ENCODE measurements at regions not wholly inside any gene's neighbourhood (a gene's known extent, or its start where the extent isn't known, plus 50 kb on each side); places are given as distances from the start of the nearest gene placed in this dataset.

- 80% methylated on average over 1 of the region's 2 CpGs for whole genome bisulfite sequencing
- H3K9ac ChIP-seq (ENCODE audit: low read depth, low read length): no peak overlapping the region
- no peak overlapping the region for H3K4me3 ChIP-seq (ENCODE audit: low read length)
- no peaks in the 10 kb centered on the region for H3K36me3 ChIP-seq (ENCODE audit: insufficient read depth, low read length)
- H3K27ac ChIP-seq (ENCODE audit: low read depth, low read length): no peak overlapping the region
- peaks cover 6% of the 10 kb centered on the region; the same call in 1 of the 2 replicates for H3K4me1 ChIP-seq (ENCODE audit: insufficient read depth, low read length)
- no peaks in the 10 kb centered on the region for H3K27me3 ChIP-seq (ENCODE audit: insufficient read depth, low read length)
- H3K9me3 ChIP-seq (ENCODE audit: insufficient read depth, low read depth, low read length): no peaks in the 10 kb centered on the region
Observed at GRCh38 chr2:12951657-12951973, 234.9 kb downstream of the TRIB2 start.

DNA sequence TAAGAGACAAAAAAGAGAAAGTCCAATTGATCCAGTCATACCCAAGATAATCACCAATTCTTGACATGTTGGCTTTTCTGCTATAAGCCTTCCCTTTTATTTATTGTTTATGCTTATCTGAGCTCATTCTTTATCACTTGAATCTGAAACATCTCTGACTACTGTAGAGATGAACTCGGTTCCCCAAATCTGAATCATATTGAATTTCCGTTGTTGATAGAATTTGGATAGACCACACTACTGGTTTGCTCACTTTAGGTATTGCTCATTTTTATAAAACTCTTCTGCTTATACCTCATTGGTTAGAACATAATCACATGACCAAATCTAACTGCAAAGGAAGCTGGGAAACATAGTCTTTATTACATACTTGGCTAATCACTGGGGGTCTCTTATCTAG lies 236.9 kb downstream of the TRIB2 start:
- Histone ChIP-seq H3K4me3 (ENCODE audit: low read length) (no peak overlapping the region), H3K27ac (ENCODE audit: low read depth, low read length) (no peak overlapping the region)

GRCh38 chr2:12955864-12956263 lies 239.1 kb downstream of the TRIB2 start:
- no peaks in the 10 kb centered on the region for H3K27me3 ChIP-seq (ENCODE audit: insufficient read depth, low read length)
- peaks cover 6% of the 10 kb centered on the region; the same call in 1 of the 2 replicates for H3K4me1 ChIP-seq (ENCODE audit: insufficient read depth, low read length)
- H3K9ac ChIP-seq (ENCODE audit: low read depth, low read length): no peak overlapping the region
- no peaks in the 10 kb centered on the region for H3K9me3 ChIP-seq (ENCODE audit: insufficient read depth, low read depth, low read length)
- 87% methylated on average over 3 of the region's 3 CpGs for WGBS
- no peak overlapping the region for H3K27ac ChIP-seq (ENCODE audit: low read depth, low read length)
- H3K4me3 ChIP-seq (ENCODE audit: low read length): no peak overlapping the region
- no peaks in the 10 kb centered on the region for H3K36me3 ChIP-seq (ENCODE audit: insufficient read depth, low read length)

More for the DNA sequence above, 236.9 kb downstream of the TRIB2 start:
- Histone ChIP-seq H3K9ac (ENCODE audit: low read depth, low read length) (no peak overlapping the region), H3K9me3 (ENCODE audit: insufficient read depth, low read depth, low read length) (no peaks in the 10 kb centered on the region), H3K36me3 (ENCODE audit: insufficient read depth, low read length) (no peaks in the 10 kb centered on the region), H3K4me1 (ENCODE audit: insufficient read depth, low read length) (peaks cover 6% of the 10 kb centered on the region; the same call in 1 of the 2 replicates), H3K27me3 (ENCODE audit: insufficient read depth, low read length) (no peaks in the 10 kb centered on the region)
- WGBS: 96% methylated on average over 2 of the region's 2 CpGs

DNA sequence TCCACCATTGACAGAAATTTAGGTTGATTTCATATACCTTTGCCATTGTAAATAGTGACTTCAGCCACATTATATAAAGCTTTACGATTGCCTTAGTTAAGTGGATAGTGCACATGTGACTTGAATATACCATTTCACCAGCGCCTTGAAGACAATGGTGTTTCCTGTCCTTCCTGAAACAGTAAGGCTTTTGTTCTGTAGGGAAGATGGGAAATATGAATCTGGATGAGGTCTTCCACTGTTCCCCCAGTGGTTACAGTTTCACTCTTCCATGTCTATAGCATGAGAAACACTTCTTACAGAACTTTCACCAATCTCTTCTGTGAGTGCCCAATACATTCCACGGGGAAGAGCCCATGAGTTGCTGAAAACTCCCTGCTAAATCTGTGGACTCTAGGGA lies 240.5 kb downstream of the TRIB2 start:
- no peaks in the 10 kb centered on the region for H3K27me3 ChIP-seq (ENCODE audit: insufficient read depth, low read length)
- H3K36me3 ChIP-seq (ENCODE audit: insufficient read depth, low read length): no peaks in the 10 kb centered on the region
- no peaks in the 10 kb centered on the region for H3K9me3 ChIP-seq (ENCODE audit: insufficient read depth, low read depth, low read length)
- no peak overlapping the region for H3K4me3 ChIP-seq (ENCODE audit: low read length)
- no peak overlapping the region for H3K9ac ChIP-seq (ENCODE audit: low read depth, low read length)
- no peak overlapping the region for H3K27ac ChIP-seq (ENCODE audit: low read depth, low read length)
- WGBS: 99% methylated on average over 3 of the region's 3 CpGs
- H3K4me1 ChIP-seq (ENCODE audit: insufficient read depth, low read length): no peaks in the 10 kb centered on the region

GRCh38 chr2:12959935-12960334 lies 243.2 kb downstream of the TRIB2 start:
- Histone ChIP-seq H3K9me3 (ENCODE audit: insufficient read depth, low read depth, low read length) (no peaks in the 10 kb centered on the region), H3K9ac (ENCODE audit: low read depth, low read length) (no peak overlapping the region), H3K4me3 (ENCODE audit: low read length) (no peak overlapping the region), H3K36me3 (ENCODE audit: insufficient read depth, low read length) (no peaks in the 10 kb centered on the region), H3K4me1 (ENCODE audit: insufficient read depth, low read length) (no peaks in the 10 kb centered on the region), H3K27ac (ENCODE audit: low read depth, low read length) (no peak overlapping the region), H3K27me3 (ENCODE audit: insufficient read depth, low read length) (no peaks in the 10 kb centered on the region)
- 79% methylated on average over 2 of the region's 2 CpGs for WGBS

GRCh38 chr2:12960671-12961070 lies 243.9 kb downstream of the TRIB2 start:
- H3K4me3 ChIP-seq (ENCODE audit: low read length): no peak overlapping the region
- H3K9ac ChIP-seq (ENCODE audit: low read depth, low read length): no peak overlapping the region

GRCh38 chr2:12964904-12965539 lies 248.3 kb downstream of the TRIB2 start:
- H3K27me3 ChIP-seq (ENCODE audit: insufficient read depth, low read length): no peaks in the 10 kb centered on the region

More at GRCh38 chr2:12960671-12961070, 243.9 kb downstream of the TRIB2 start:
- WGBS: 100% methylated on average over 1 of the region's 1 CpG
- H3K36me3 ChIP-seq (ENCODE audit: insufficient read depth, low read length): no peaks in the 10 kb centered on the region
- H3K9me3 ChIP-seq (ENCODE audit: insufficient read depth, low read depth, low read length): no peaks in the 10 kb centered on the region
- no peaks in the 10 kb centered on the region for H3K27me3 ChIP-seq (ENCODE audit: insufficient read depth, low read length)
- H3K27ac ChIP-seq (ENCODE audit: low read depth, low read length): no peak overlapping the region
- peaks cover 3% of the 10 kb centered on the region; the same call in 1 of the 2 replicates for H3K4me1 ChIP-seq (ENCODE audit: insufficient read depth, low read length)

DNA sequence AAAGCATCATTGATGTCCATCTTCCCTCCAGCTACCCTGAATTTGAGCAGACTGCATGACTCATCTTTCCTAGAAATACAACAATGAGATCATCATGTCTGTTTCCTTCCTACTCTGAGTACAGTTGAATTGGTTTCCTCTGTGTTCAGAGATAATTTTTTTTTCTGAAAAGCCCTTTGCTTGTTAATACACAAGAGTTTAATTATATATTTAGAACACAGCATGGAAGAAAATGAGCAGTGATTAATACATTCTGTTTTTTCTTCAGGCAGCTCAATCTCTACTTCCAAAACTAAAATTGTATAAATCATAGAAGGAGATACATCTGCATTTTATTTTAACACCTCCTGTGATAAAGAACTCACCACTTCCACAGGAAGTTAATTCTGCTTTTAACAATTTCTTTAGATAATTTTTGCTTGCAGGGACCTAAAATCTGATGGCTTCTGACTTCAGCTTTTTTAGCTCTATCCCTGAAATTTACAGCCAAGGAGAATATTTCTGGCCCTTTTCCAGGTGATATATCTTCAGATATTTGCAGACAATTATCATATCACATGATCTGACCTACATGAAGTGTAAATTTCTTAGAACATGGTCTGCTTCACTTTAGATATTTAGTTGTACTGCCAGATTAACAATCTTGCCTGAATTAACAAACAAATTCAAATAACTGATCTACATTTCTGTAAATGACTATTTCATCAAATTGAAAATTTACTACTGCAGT lies 249.0 kb downstream of the TRIB2 start:
- Histone ChIP-seq H3K36me3 (ENCODE audit: insufficient read depth, low read length) (no peaks in the 10 kb centered on the region), H3K4me3 (ENCODE audit: low read length) (no peak overlapping the region), H3K9me3 (ENCODE audit: insufficient read depth, low read depth, low read length) (no peaks in the 10 kb centered on the region), H3K4me1 (ENCODE audit: insufficient read depth, low read length) (peaks cover 4% of the 10 kb centered on the region; the same call in 1 of the 2 replicates), H3K9ac (ENCODE audit: low read depth, low read length) (no peak overlapping the region), H3K27ac (ENCODE audit: low read depth, low read length) (no peak overlapping the region), H3K27me3 (ENCODE audit: insufficient read depth, low read length) (no peaks in the 10 kb centered on the region)

More at GRCh38 chr2:12964904-12965539, 248.3 kb downstream of the TRIB2 start:
- WGBS: 96% methylated on average over 5 of the region's 5 CpGs
- Histone ChIP-seq H3K27ac (ENCODE audit: low read depth, low read length) (no peak overlapping the region), H3K9me3 (ENCODE audit: insufficient read depth, low read depth, low read length) (no peaks in the 10 kb centered on the region), H3K36me3 (ENCODE audit: insufficient read depth, low read length) (no peaks in the 10 kb centered on the region), H3K9ac (ENCODE audit: low read depth, low read length) (no peak overlapping the region), H3K4me3 (ENCODE audit: low read length) (no peak overlapping the region), H3K4me1 (ENCODE audit: insufficient read depth, low read length) (peaks cover 4% of the 10 kb centered on the region; the same call in 1 of the 2 replicates)

- Histone ChIP-seq H3K27ac (ENCODE audit: low read depth, low read length) (no peak overlapping the region), H3K27me3 (ENCODE audit: insufficient read depth, low read length) (no peaks in the 10 kb centered on the region), H3K4me3 (ENCODE audit: low read length) (no peak overlapping the region), H3K4me1 (ENCODE audit: insufficient read depth, low read length) (peaks cover 4% of the 10 kb centered on the region; the same call in 1 of the 2 replicates), H3K9ac (ENCODE audit: low read depth, low read length) (no peak overlapping the region), H3K36me3 (ENCODE audit: insufficient read depth, low read length) (no peaks in the 10 kb centered on the region), H3K9me3 (ENCODE audit: insufficient read depth, low read depth, low read length) (no peaks in the 10 kb centered on the region)
- 97% methylated on average over 1 of the region's 1 CpG for WGBS
Observed at GRCh38 chr2:12967804-12968203, 251.1 kb downstream of the TRIB2 start.

GRCh38 chr2:12968399-12968798 lies 251.7 kb downstream of the TRIB2 start:
- Histone ChIP-seq H3K9me3 (ENCODE audit: insufficient read depth, low read depth, low read length) (no peaks in the 10 kb centered on the region), H3K27ac (ENCODE audit: low read depth, low read length) (no peak overlapping the region), H3K36me3 (ENCODE audit: insufficient read depth, low read length) (no peaks in the 10 kb centered on the region), H3K4me3 (ENCODE audit: low read length) (no peak overlapping the region), H3K9ac (ENCODE audit: low read depth, low read length) (no peak overlapping the region), H3K27me3 (ENCODE audit: insufficient read depth, low read length) (no peaks in the 10 kb centered on the region), H3K4me1 (ENCODE audit: insufficient read depth, low read length) (peaks cover 4% of the 10 kb centered on the region; the same call in 1 of the 2 replicates)
- 98% methylated on average over 2 of the region's 3 CpGs for WGBS

- H3K4me1 ChIP-seq (ENCODE audit: insufficient read depth, low read length): no peaks in the 10 kb centered on the region
- no peak overlapping the region for H3K9ac ChIP-seq (ENCODE audit: low read depth, low read length)
- 92% methylated on average over 4 of the region's 4 CpGs for WGBS
- H3K9me3 ChIP-seq (ENCODE audit: insufficient read depth, low read depth, low read length): no peaks in the 10 kb centered on the region
- no peaks in the 10 kb centered on the region for H3K27me3 ChIP-seq (ENCODE audit: insufficient read depth, low read length)
- no peak overlapping the region for H3K27ac ChIP-seq (ENCODE audit: low read depth, low read length)
- no peaks in the 10 kb centered on the region for H3K36me3 ChIP-seq (ENCODE audit: insufficient read depth, low read length)
- H3K4me3 ChIP-seq (ENCODE audit: low read length): no peak overlapping the region
Observed at GRCh38 chr2:12970861-12971260, 254.1 kb downstream of the TRIB2 start.

Data from HUES64 (cell line).